Sigmoid colon (tissue), 6 donors: ENCODE measurements at regions not wholly inside any gene's neighbourhood (a gene's known extent, or its start where the extent isn't known, plus 50 kb on each side); places are given as distances from the start of the nearest gene placed in this dataset.

Experiments used
- DNase-seq: peaks from one replicate; pipeline ENCODE4 v3.0.0-alpha.2; 2019
- H3K27ac ChIP-seq, 4 donors: fragments of 200-600 bp; sonication (generic); one replicate each; pipeline ENCODE4 v1.5.1; 2016 to 2019; ENCODE audit warnings: mild to moderate bottlenecking in 1 of 4
- H3K27me3 ChIP-seq, 3 donors: fragments of 200-600 bp; sonication (generic); one replicate each; pipeline ENCODE4 v1.5.1; 2019; ENCODE audit warnings: mild to moderate bottlenecking in 1 of 3
- H3K36me3 ChIP-seq, 4 donors: fragments of 200-600 bp; sonication (generic); one replicate each; pipeline ENCODE4 v1.5.1; 2016 to 2019
- H3K4me1 ChIP-seq, 4 donors: fragments of 200-600 bp; sonication (generic); one replicate each; pipeline ENCODE4 v1.5.1; 2017 to 2019
- H3K4me3 ChIP-seq, 4 donors: fragments of 200-600 bp; sonication (generic); one replicate each; pipeline ENCODE4 v1.5.1; 2017 to 2019; ENCODE audit warnings: mild to moderate bottlenecking in 2 of 4, moderate library complexity in 1 of 4
- H3K9me3 ChIP-seq, 4 donors: fragments of 200-600 bp in 3 of 4; sonication (generic) in 3 of 4; one replicate each; pipeline versions ENCODE4 v1.5.1 to v1.6.1; 2013 to 2019
- CTCF ChIP-seq, 4 experiments: fragments of 450-650 bp in 3 of 4; fragments of 200-600 bp in 1 of 4; IDR thresholded peaks; one replicate each; pipeline ENCODE4 v1.5.1; 2016 to 2019; ENCODE audit warnings: antibody characterized with exemption in 4 of 4, mild to moderate bottlenecking in 3 of 4, moderate library complexity in 2 of 4
- EP300 ChIP-seq, 4 donors: sonication (generic); formaldehyde crosslinking; IDR thresholded peaks; one replicate each; pipeline ENCODE4 v1.6.1; 2017; ENCODE audit warnings: antibody characterized with exemption in 4 of 4
- POLR2A ChIP-seq, 2 donors: fragments of 450-650 bp; IDR thresholded peaks; one replicate each; pipeline ENCODE4 v1.6.1; 2016; ENCODE audit warnings: antibody characterized with exemption in 2 of 2, mild to moderate bottlenecking in 2 of 2, moderate library complexity in 2 of 2
- POLR2AphosphoS5 ChIP-seq, 4 donors: sonication (generic); formaldehyde crosslinking; IDR thresholded peaks; one replicate each; pipeline ENCODE4 v1.6.1; 2017; ENCODE audit warnings: antibody characterized with exemption in 4 of 4
- WGBS, 2 donors: extraction: QIAGEN DNeasy Blood & Tissue Kit; methylation state at CpG; one replicate each; pipeline ENCODE4 v1.1.7; 2013; 5-methylcytosine and 5-hydroxymethylcytosine counted together
- intact Hi-C: fragments of 100-400 bp; cut with DNase I; formaldehyde crosslinking; loops from one replicate; pipeline ENCODE4 v1.15.1; 2023
- donor health status: healthy with polysubstance abuse.
- donor health status: healthy.

- WGBS, 2 donors, result 80 to 85% methylated on average over 2 of the region's 2 CpGs
These were observed 501.2 kb upstream of the CNTN3 start for GRCh38 chr3:75115695-75116094.

GRCh38 chr3:75118779-75119178 is 504.3 kb upstream of the CNTN3 start:
- Histone ChIP-seq H3K36me3 (no peaks in the 10 kb centered on the region), H3K4me3 (no peak overlapping the region), H3K4me1 (no peaks in the 10 kb centered on the region), H3K27me3 (no peaks in the 10 kb centered on the region), H3K9me3 (no peaks in the 10 kb centered on the region), H3K27ac (no peak overlapping the region)
- DNase-seq, result no peak
- intact Hi-C loops, result no loop called here
- 89 to 94% methylated on average over 1 of the region's 1 CpG for WGBS, 2 donors
- TF ChIP-seq POLR2A (IDR thresholded peaks at IDR 0.05) (no peak), EP300 (IDR thresholded peaks at IDR 0.05) (no peak), POLR2AphosphoS5 (IDR thresholded peaks at IDR 0.05) (no peak), CTCF (IDR thresholded peaks at IDR 0.05) (no peak)

More at GRCh38 chr3:75115695-75116094, 501.2 kb upstream of the CNTN3 start:
- TF ChIP-seq EP300 (IDR thresholded peaks at IDR 0.05) (no peak), POLR2A (IDR thresholded peaks at IDR 0.05) (no peak), CTCF (IDR thresholded peaks at IDR 0.05) (no peak), POLR2AphosphoS5 (IDR thresholded peaks at IDR 0.05) (no peak)
- Histone ChIP-seq H3K9me3 (no peaks in the 10 kb centered on the region), H3K4me1 (no peaks in the 10 kb centered on the region), H3K4me3 (no peak overlapping the region), H3K27ac (no peak overlapping the region), H3K27me3 (no peaks in the 10 kb centered on the region), H3K36me3 (no peaks in the 10 kb centered on the region)
- intact Hi-C loops, result no loop called here
- no peak for DNase-seq

- Histone ChIP-seq H3K27me3 (no peaks in the 10 kb centered on the region), H3K9me3 (no peaks in the 10 kb centered on the region), H3K4me3 (no peak overlapping the region), H3K27ac (no peak overlapping the region), H3K36me3 (no peaks in the 10 kb centered on the region), H3K4me1 (no peaks in the 10 kb centered on the region)
- intact Hi-C loops, result no loop called here
- DNase-seq, result no peak
- TF ChIP-seq POLR2A (IDR thresholded peaks at IDR 0.05) (no peak), EP300 (IDR thresholded peaks at IDR 0.05) (no peak), POLR2AphosphoS5 (IDR thresholded peaks at IDR 0.05) (no peak), CTCF (IDR thresholded peaks at IDR 0.05) (no peak)
These were observed 512.1 kb upstream of the CNTN3 start for GRCh38 chr3:75126556-75126955.

- Histone ChIP-seq H3K27ac (no peak overlapping the region), H3K36me3 (no peaks in the 10 kb centered on the region), H3K4me3 (no peak overlapping the region), H3K9me3 (no peaks in the 10 kb centered on the region), H3K4me1 (no peaks in the 10 kb centered on the region), H3K27me3 (no peaks in the 10 kb centered on the region)
- DNase-seq, result no peak
- WGBS, 2 donors, result 61 to 70% methylated on average over 2 of the region's 2 CpGs
- intact Hi-C loops, result no loop called here
- TF ChIP-seq POLR2AphosphoS5 (IDR thresholded peaks at IDR 0.05), result no peak
- TF ChIP-seq POLR2A (IDR thresholded peaks at IDR 0.05), result no peak
- no peak for TF ChIP-seq CTCF (IDR thresholded peaks at IDR 0.05)
- no peak for TF ChIP-seq EP300 (IDR thresholded peaks at IDR 0.05)
These were observed 514.6 kb upstream of the CNTN3 start for GRCh38 chr3:75129101-75129500.

- Histone ChIP-seq H3K27me3 (no peaks in the 10 kb centered on the region), H3K4me1 (no peaks in the 10 kb centered on the region), H3K36me3 (no peaks in the 10 kb centered on the region), H3K4me3 (no peak overlapping the region), H3K27ac (no peak overlapping the region), H3K9me3 (no peaks in the 10 kb centered on the region)
- intact Hi-C loops, result no loop called here
- no peak for TF ChIP-seq POLR2A (IDR thresholded peaks at IDR 0.05)
- no peak for TF ChIP-seq EP300 (IDR thresholded peaks at IDR 0.05)
- TF ChIP-seq CTCF (IDR thresholded peaks at IDR 0.05), result no peak
- no peak for TF ChIP-seq POLR2AphosphoS5 (IDR thresholded peaks at IDR 0.05)
- no peak for DNase-seq
- WGBS, 2 donors, result 78 to 88% methylated on average over 14 of the region's 14 CpGs
These were observed 521.8 kb upstream of the CNTN3 start for GRCh38 chr3:75136100-75136897.
